Neural progenitor cell (in vitro differentiated cells): ENCODE measurements at regions not wholly inside any gene's neighbourhood (a gene's known extent, or its start where the extent isn't known, plus 50 kb on each side); places are given as distances from the start of the nearest gene placed in this dataset.
"Not testable (repeated sequence)": the region's sequence is repeated elsewhere in the genome, so short reads cannot be mapped to it uniquely, and the experiment has no call there.

ENCODE experiments used
- EZH2 ChIP-seq: fragments of 200-600 bp; sonication (generic); IDR thresholded peaks from 2 replicates; pipeline ENCODE4 v1.6.1; 2017; ENCODE audit warnings: antibody characterized with exemption, mild to moderate bottlenecking, moderate library complexity
- TF ChIP-seq, protein P1 (sequence below): fragments of 200-600 bp; sonication (generic); IDR thresholded peaks from 2 replicates; pipeline ENCODE4 v1.5.1; 2017; ENCODE audit warnings: antibody characterized with exemption, mild to moderate bottlenecking

DNA sequence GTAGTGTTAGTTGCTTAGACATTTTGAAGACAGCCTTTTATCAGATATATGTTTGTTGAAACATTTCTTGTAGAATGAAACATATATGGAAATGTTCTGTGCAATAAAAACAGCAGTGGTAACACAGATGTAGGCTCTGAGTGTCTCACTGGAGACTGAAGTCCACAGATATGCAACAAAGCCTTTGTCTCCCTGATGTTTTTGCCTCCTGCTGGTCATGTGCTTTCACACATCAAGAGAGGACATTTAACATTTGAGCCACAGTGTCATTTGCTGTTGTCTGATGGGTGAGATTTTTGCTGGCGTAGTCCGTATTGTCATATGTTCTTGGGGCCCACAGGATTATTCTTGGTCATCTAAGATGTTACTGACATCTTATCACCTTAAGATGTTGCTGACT, 161.4 kb downstream of the CCDC74A start:
- not testable (repeated sequence) for TF ChIP-seq EZH2
- TF ChIP-seq, protein P1, sequence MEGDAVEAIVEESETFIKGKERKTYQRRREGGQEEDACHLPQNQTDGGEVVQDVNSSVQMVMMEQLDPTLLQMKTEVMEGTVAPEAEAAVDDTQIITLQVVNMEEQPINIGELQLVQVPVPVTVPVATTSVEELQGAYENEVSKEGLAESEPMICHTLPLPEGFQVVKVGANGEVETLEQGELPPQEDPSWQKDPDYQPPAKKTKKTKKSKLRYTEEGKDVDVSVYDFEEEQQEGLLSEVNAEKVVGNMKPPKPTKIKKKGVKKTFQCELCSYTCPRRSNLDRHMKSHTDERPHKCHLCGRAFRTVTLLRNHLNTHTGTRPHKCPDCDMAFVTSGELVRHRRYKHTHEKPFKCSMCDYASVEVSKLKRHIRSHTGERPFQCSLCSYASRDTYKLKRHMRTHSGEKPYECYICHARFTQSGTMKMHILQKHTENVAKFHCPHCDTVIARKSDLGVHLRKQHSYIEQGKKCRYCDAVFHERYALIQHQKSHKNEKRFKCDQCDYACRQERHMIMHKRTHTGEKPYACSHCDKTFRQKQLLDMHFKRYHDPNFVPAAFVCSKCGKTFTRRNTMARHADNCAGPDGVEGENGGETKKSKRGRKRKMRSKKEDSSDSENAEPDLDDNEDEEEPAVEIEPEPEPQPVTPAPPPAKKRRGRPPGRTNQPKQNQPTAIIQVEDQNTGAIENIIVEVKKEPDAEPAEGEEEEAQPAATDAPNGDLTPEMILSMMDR = not testable (repeated sequence)
